A549 (cell line): ENCODE measurements at regions not wholly inside any gene's neighbourhood (a gene's known extent, or its start where the extent isn't known, plus 50 kb on each side); places are given as distances from the start of the nearest gene placed in this dataset.

Experiments
- ATAC-seq, 2 experiments: fragments of 200-7000 bp in 1 of 2; fragments of >200 bp in 1 of 2; cut with Nextera tagmentation in 1 of 2; cut with Tn5 transposase in 1 of 2; 3 replicates each; pipeline versions ENCODE4 v1.8.0 to v1.9.1; 2018 to 2020; ENCODE audit warnings: mild to moderate bottlenecking in 1 of 2, moderate library complexity in 1 of 2
- CTCF ChIA-PET: fragments of 300-600 bp; sonication (Branson Sonifier 250); formaldehyde crosslinking; extraction: SDS; loops from one replicate; lab custom pipeline; 2021; ENCODE audit warnings: antibody characterized with exemption, inconsistent platforms; lab: Yijun Ruan, JAX
- POLR2A ChIA-PET: fragments of 350-600 bp; formaldehyde crosslinking; extraction: SDS; loops from one replicate; lab custom pipeline; 2021; ENCODE audit warnings: antibody characterized with exemption, inconsistent platforms; lab: Yijun Ruan, JAX
- DNase-seq, 2 experiments: peaks; one replicate each; pipeline versions ENCODE4 v3.0.0 to v3.0.0-alpha.2; 2011 to 2016; ENCODE audit warnings: low read depth in 1 of 2, low spot score in 1 of 2
- FAIRE-seq: peaks from 2 replicates; lab custom pipeline; 2011; peaks lifted over from hg19 to GRCh38; lab: Jason Lieb, UNC
- H3K27ac ChIP-seq, 2 experiments: fragments of >200 bp; sonication (Bioruptor Twin); formaldehyde crosslinking; 3 replicates each; pipeline ENCODE4 v1.5.1; 2016 to 2017
- H3K4me1 ChIP-seq: fragments of >200 bp; sonication (Bioruptor Twin); formaldehyde crosslinking; 3 replicates; pipeline ENCODE4 v1.6.1; 2016
- H3K4me2 ChIP-seq: fragments of >200 bp; sonication (Bioruptor Twin); formaldehyde crosslinking; 3 replicates; pipeline ENCODE4 v1.6.1; 2016
- H3K4me3 ChIP-seq: fragments of >200 bp; sonication (Bioruptor Twin); formaldehyde crosslinking; 3 replicates; pipeline ENCODE4 v1.5.1; 2016
- H3K9me3 ChIP-seq: fragments of >200 bp; sonication (Bioruptor Twin); formaldehyde crosslinking; 3 replicates; pipeline ENCODE4 v1.6.1; 2016
- BHLHE40 ChIP-seq: IDR thresholded peaks from 2 replicates; pipeline ENCODE4 v1.6.1; 2012; ENCODE audit warnings: low read depth, low read length, inconsistent platforms
- EHF ChIP-seq: fragments of 250-450 bp; sonication (Bioruptor Pico); IDR thresholded peaks from 2 replicates; pipeline ENCODE4 v1.5.0; 2020; ENCODE audit warnings: mild to moderate bottlenecking
- EP300 ChIP-seq, 2 experiments: fragments of >200 bp; sonication (Bioruptor Twin); formaldehyde crosslinking; IDR thresholded peaks; 2 replicates in 1 of 2; 3 replicates in 1 of 2; pipeline ENCODE4 v1.6.1; 2016 to 2017
- FOSL2 ChIP-seq, 2 experiments: fragments of 450-650 bp in 1 of 2; fragments of >200 bp in 1 of 2; sonication (Bioruptor Twin) in 1 of 2; formaldehyde crosslinking; IDR thresholded peaks; 2 replicates each; pipeline versions ENCODE4 v1.5.0 to v1.6.1; 2016 to 2020; ENCODE audit warnings: mild to moderate bottlenecking in 1 of 2, moderate library complexity in 1 of 2
- FOXS1 ChIP-seq: fragments of 250-450 bp; sonication (Bioruptor Pico); IDR thresholded peaks from 2 replicates; pipeline ENCODE4 v1.5.0; 2020; ENCODE audit warnings: mild to moderate bottlenecking, moderate library complexity
- HOXA7 ChIP-seq: fragments of 250-450 bp; sonication (Bioruptor Pico); IDR thresholded peaks from 2 replicates; pipeline ENCODE4 v1.5.0; 2020; ENCODE audit warnings: mild to moderate bottlenecking, moderate library complexity
- JUN ChIP-seq, 2 experiments: fragments of >200 bp; sonication (Bioruptor Twin); formaldehyde crosslinking; IDR thresholded peaks; 2 replicates in 1 of 2; 3 replicates in 1 of 2; pipeline ENCODE4 v1.6.1; 2016 to 2017
- MAFK ChIP-seq: fragments of 450-650 bp; IDR thresholded peaks from 2 replicates; pipeline ENCODE4 v1.6.1; 2014; ENCODE audit not compliant: partially characterized antibody
- PHF8 ChIP-seq: fragments of 200-600 bp; sonication (generic); IDR thresholded peaks from 2 replicates; pipeline ENCODE4 v1.6.1; 2016; ENCODE audit warnings: low read depth, mild to moderate bottlenecking, antibody characterized with exemption, moderate library complexity, borderline replicate concordance
- TFCP2L1 ChIP-seq: fragments of 250-450 bp; sonication (Bioruptor Pico); IDR thresholded peaks from 2 replicates; pipeline ENCODE4 v1.5.0; 2021; ENCODE audit warnings: mild to moderate bottlenecking
- ZC3H11A ChIP-seq: fragments of 450-650 bp; IDR thresholded peaks from 2 replicates; pipeline ENCODE4 v1.6.1; 2014; ENCODE audit warnings: antibody characterized with exemption, mild to moderate bottlenecking
- ZFP36 ChIP-seq: fragments of 450-650 bp; IDR thresholded peaks from 2 replicates; pipeline ENCODE4 v1.6.1; 2014; ENCODE audit warnings: borderline replicate concordance; ENCODE audit not compliant: partially characterized antibody
- WGBS: methylation state at CpG from one replicate; pipeline ENCODE4 v1.1.6; 2017; ENCODE audit errors: missing lambda C conversion rate; 5-methylcytosine and 5-hydroxymethylcytosine counted together
- TF ChIP-seq, protein P1 (sequence below): IDR thresholded peaks from 2 replicates; pipeline ENCODE4 v1.6.1; 2012
- TF ChIP-seq, protein P2 (sequence below): fragments of >200 bp; sonication (Bioruptor Twin); formaldehyde crosslinking; IDR thresholded peaks from 3 replicates; pipeline ENCODE4 v1.6.1; 2016
- TF ChIP-seq, protein P3 (sequence below): fragments of 250-450 bp; sonication (Bioruptor Pico); IDR thresholded peaks from 2 replicates; pipeline ENCODE4 v1.5.0; 2020; ENCODE audit warnings: low read depth, mild to moderate bottlenecking, moderate library complexity
- TF ChIP-seq, protein P4 (sequence below): fragments of >200 bp; sonication (Bioruptor Twin); formaldehyde crosslinking; IDR thresholded peaks from 2 replicates; pipeline ENCODE4 v1.6.1; 2016
- TF ChIP-seq, protein P5 (sequence below): fragments of 200-600 bp; sonication (generic); IDR thresholded peaks from 2 replicates; pipeline ENCODE4 v1.6.1; 2016; ENCODE audit warnings: antibody characterized with exemption, mild to moderate bottlenecking, moderate library complexity

DNA sequence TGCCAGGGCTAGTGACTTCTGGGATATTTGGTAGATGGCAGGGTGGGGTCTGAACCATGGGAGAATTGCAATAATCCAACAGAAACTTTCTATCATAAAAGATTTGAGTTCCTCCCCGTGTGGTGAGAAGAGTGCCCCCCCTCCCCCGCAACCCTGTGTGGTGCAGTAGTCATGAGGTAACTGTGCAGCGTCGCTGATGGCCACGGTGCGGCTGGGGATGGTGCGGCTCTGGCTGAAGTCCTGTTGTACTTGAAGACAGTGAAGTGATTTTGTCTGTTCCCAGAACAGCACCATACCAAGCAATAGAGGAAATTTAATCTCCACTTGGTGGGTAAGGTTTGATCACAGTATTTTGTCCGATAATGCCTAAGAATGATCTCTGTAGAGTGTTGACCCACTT is 654.8 kb upstream of the POU3F2 start:
- no peak overlapping the region for H3K4me3 ChIP-seq
- H3K4me2 ChIP-seq, result no peak overlapping the region
- POLR2A ChIA-PET, result no interaction called here
- H3K9me3 ChIP-seq, result no peaks in the 10 kb centered on the region
- no peak for DNase-seq
- ATAC-seq, result no peak
- no peak overlapping the region for H3K27ac ChIP-seq
- TF ChIP-seq EP300 (IDR thresholded peaks at IDR 0.05), result no peak
- TF ChIP-seq ZFP36, result no peak
- TF ChIP-seq, protein P1, sequence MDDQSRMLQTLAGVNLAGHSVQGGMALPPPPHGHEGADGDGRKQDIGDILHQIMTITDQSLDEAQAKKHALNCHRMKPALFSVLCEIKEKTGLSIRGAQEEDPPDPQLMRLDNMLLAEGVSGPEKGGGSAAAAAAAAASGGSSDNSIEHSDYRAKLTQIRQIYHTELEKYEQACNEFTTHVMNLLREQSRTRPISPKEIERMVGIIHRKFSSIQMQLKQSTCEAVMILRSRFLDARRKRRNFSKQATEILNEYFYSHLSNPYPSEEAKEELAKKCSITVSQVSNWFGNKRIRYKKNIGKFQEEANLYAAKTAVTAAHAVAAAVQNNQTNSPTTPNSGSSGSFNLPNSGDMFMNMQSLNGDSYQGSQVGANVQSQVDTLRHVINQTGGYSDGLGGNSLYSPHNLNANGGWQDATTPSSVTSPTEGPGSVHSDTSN, result no peak
- no peak for TF ChIP-seq EHF (CRISPR knock-in tag)
- TF ChIP-seq, protein P2, sequence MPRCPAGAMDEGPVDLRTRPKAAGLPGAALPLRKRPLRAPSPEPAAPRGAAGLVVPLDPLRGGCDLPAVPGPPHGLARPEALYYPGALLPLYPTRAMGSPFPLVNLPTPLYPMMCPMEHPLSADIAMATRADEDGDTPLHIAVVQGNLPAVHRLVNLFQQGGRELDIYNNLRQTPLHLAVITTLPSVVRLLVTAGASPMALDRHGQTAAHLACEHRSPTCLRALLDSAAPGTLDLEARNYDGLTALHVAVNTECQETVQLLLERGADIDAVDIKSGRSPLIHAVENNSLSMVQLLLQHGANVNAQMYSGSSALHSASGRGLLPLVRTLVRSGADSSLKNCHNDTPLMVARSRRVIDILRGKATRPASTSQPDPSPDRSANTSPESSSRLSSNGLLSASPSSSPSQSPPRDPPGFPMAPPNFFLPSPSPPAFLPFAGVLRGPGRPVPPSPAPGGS, result no peak
- TF ChIP-seq ZC3H11A, result no peak
- TF ChIP-seq FOSL2 (IDR thresholded peaks at IDR 0.05), result no peak
- no peak for TF ChIP-seq FOSL2 (CRISPR knock-in tag; IDR thresholded peaks at IDR 0.05)
- no peak for TF ChIP-seq JUN (IDR thresholded peaks at IDR 0.05)
- TF ChIP-seq, protein P3, sequence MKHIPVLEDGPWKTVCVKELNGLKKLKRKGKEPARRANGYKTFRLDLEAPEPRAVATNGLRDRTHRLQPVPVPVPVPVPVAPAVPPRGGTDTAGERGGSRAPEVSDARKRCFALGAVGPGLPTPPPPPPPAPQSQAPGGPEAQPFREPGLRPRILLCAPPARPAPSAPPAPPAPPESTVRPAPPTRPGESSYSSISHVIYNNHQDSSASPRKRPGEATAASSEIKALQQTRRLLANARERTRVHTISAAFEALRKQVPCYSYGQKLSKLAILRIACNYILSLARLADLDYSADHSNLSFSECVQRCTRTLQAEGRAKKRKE, result no peak
- H3K4me1 ChIP-seq, result no peaks in the 10 kb centered on the region
- no peak for FAIRE-seq
- CTCF ChIA-PET, result no interaction called here
- WGBS, result 16% methylated on average over 8 of the region's 8 CpGs

DNA sequence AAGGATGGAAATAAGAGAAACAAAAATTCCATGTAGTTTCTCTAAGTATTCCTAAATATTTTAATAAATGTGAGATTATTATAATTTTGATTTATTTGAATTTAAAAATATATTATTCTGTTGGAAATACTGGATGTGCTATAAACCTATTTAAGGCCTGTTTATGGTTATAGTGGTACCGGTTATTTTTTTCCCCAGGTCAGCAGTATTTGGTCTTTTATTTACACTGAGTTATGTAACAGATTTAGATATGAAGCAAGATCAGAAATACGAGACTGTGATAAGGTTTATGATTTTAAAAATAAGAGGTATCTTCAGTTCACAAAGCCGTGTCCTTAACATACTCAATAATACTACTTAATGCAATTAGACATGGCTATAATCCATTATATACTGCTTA is 634.3 kb upstream of the POU3F2 start:
- Histone ChIP-seq H3K4me2 (no peak overlapping the region), H3K4me3 (no peak overlapping the region), H3K4me1 (no peaks in the 10 kb centered on the region), H3K9me3 (no peaks in the 10 kb centered on the region), H3K27ac (no peak overlapping the region)
- no peak for FAIRE-seq
- ATAC-seq, result no peak
- DNase-seq, result no peak
- TF ChIP-seq TFCP2L1 (no peak), FOXS1 (CRISPR knock-in tag) (no peak), BHLHE40 (no peak), HOXA7 (no peak), MAFK (peak; percentile 9), PHF8 (no peak), FOSL2 (IDR thresholded peaks at IDR 0.05) (no peak), FOSL2 (CRISPR knock-in tag; IDR thresholded peaks at IDR 0.05) (no peak)
- TF ChIP-seq, protein P4, sequence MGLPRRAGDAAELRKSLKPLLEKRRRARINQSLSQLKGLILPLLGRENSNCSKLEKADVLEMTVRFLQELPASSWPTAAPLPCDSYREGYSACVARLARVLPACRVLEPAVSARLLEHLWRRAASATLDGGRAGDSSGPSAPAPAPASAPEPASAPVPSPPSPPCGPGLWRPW, result no peak
- TF ChIP-seq, protein P2, result no peak
- WGBS, result 1% methylated on average over 3 of the region's 3 CpGs
- ChIA-PET CTCF (no interaction called here), POLR2A (no interaction called here)

DNA sequence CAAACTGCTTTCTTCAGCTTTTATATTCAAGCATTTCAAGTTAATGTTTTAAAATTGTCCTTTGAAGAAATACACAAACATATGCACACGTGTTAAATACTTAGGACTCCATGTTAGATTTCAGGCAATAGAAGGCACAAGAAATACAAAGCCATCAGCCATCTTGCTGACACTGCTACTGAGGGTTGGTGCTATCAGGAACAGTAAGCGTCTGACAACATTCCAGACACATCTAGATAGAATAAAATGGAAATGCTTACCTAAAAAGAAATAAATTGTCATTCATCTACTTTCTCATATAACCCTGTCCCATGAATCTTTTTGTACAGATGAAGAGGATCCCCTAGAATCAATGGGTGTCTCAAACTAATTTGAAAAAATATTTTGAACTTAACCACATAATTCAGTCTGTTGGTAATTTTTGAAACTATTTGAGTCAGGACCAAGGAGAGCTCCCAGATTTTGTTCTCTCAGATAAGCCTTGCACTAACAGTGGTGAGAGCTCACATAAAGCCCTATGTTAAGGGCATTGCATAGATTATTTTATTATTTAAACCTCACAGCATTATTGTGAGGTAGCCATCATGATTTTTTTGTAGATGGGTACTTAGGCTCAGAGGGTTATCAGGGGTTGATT is 631.1 kb upstream of the POU3F2 start:
- Histone ChIP-seq H3K4me2 (no peak overlapping the region), H3K27ac (no peak overlapping the region), H3K4me1 (no peaks in the 10 kb centered on the region), H3K4me3 (no peak overlapping the region), H3K9me3 (no peaks in the 10 kb centered on the region)
- POLR2A ChIA-PET, result no interaction called here
- TF ChIP-seq, protein P5, sequence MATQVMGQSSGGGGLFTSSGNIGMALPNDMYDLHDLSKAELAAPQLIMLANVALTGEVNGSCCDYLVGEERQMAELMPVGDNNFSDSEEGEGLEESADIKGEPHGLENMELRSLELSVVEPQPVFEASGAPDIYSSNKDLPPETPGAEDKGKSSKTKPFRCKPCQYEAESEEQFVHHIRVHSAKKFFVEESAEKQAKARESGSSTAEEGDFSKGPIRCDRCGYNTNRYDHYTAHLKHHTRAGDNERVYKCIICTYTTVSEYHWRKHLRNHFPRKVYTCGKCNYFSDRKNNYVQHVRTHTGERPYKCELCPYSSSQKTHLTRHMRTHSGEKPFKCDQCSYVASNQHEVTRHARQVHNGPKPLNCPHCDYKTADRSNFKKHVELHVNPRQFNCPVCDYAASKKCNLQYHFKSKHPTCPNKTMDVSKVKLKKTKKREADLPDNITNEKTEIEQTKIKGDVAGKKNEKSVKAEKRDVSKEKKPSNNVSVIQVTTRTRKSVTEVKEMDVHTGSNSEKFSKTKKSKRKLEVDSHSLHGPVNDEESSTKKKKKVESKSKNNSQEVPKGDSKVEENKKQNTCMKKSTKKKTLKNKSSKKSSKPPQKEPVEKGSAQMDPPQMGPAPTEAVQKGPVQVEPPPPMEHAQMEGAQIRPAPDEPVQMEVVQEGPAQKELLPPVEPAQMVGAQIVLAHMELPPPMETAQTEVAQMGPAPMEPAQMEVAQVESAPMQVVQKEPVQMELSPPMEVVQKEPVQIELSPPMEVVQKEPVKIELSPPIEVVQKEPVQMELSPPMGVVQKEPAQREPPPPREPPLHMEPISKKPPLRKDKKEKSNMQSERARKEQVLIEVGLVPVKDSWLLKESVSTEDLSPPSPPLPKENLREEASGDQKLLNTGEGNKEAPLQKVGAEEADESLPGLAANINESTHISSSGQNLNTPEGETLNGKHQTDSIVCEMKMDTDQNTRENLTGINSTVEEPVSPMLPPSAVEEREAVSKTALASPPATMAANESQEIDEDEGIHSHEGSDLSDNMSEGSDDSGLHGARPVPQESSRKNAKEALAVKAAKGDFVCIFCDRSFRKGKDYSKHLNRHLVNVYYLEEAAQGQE, result peak; percentile 67; the same call in 1 of the 2 replicates
- TF ChIP-seq HOXA7, result no peak
- CTCF ChIA-PET, result no interaction called here
- no peak for DNase-seq
- 2% methylated on average over 2 of the region's 2 CpGs for WGBS
- no peak for FAIRE-seq
- ATAC-seq, result no peak
